ENCODE measurements at regions not wholly inside any gene's neighbourhood (a gene's known extent, or its start where the extent isn't known, plus 50 kb on each side); places are given as distances from the start of the nearest gene placed in this dataset.

GRCh38 chr3:74532446-74532845, 82.0 kb downstream of the CNTN3 start:
- ChIA-PET CTCF (no interaction called here), POLR2A (no interaction called here)
- Histone ChIP-seq H2AFZ (ENCODE audit: low read depth) (no peak overlapping the region), H3K4me1 (ENCODE audit: control insufficient read depth in 1 of 2, insufficient read depth in 2 of 2, low read depth in 1 of 2, low read length in 1 of 2) (peaks cover 0 to 13% of the 10 kb centered on the region in 2 experiments; a peak in 2 of 4 replicates), H3K9me3 (no peaks in the 10 kb centered on the region), H4K20me1 (ENCODE audit: insufficient read depth) (no peaks in the 10 kb centered on the region), H3K27ac (ENCODE audit: low read depth in 2 of 2, low read length in 1 of 2) (peak overlapping the region in 1 of 2 experiments; percentile 71; a peak in 2 of 4 replicates), H3K9me2 (no peaks in the 10 kb centered on the region), H3K9ac (no peak overlapping the region), H3K4me2 (peak overlapping the region; percentile 29), H3K27me3 (ENCODE audit: insufficient read depth) (no peaks in the 10 kb centered on the region), H3K4me3 (ENCODE audit: low read depth in 2 of 2, low read length in 1 of 2) (no peak overlapping the region), H3K36me3 (replicated peaks in 1 of 2; ENCODE audit: control insufficient read depth in 1 of 2, insufficient read depth in 2 of 2, low read length in 1 of 2) (no peaks in the 10 kb centered on the region), H3K79me2 (ENCODE audit: insufficient read depth) (0 out of 2 replicates have a peak, but pooled peaks cover 8% of the 10 kb centered on the region), H3F3A (replicated peaks; ENCODE audit: insufficient read depth) (peaks cover 16% of the 10 kb centered on the region)
- DNase-seq, result no peak
- WGBS (ENCODE audit: low lambda C conversion rate), result 10% methylated on average over 4 of the region's 4 CpGs
- TF ChIP-seq FOSL2 (IDR thresholded peaks at IDR 0.05; ENCODE audit: borderline replicate concordance, low read depth) (peak; percentile 82), JUND (IDR thresholded peaks at IDR 0.05) (peak; percentile 72), REST (IDR thresholded peaks at IDR 0.05; ENCODE audit: low read depth, low read length) (no peak), CTCF (IDR thresholded peaks at IDR 0.05) (no peak), GATA2 (CRISPR knock-in tag; IDR thresholded peaks at IDR 0.05) (no peak), TAF1 (IDR thresholded peaks at IDR 0.05; ENCODE audit: borderline replicate concordance, low read depth, low read length) (no peak), YY1 (IDR thresholded peaks at IDR 0.05; ENCODE audit: low read depth) (no peak), TEAD4 (IDR thresholded peaks at IDR 0.05; ENCODE audit: borderline replicate concordance, insufficient read depth) (peak; percentile 69), FOXJ3 (CRISPR knock-in tag; IDR thresholded peaks at IDR 0.05) (no peak), ELF1 (IDR thresholded peaks at IDR 0.05) (no peak), FOXM1 (IDR thresholded peaks at IDR 0.05; ENCODE audit: low read depth) (no peak), SMC3 (IDR thresholded peaks at IDR 0.05; ENCODE audit: low read depth, low read length) (no peak), RXRA (IDR thresholded peaks at IDR 0.05; ENCODE audit: borderline replicate concordance, low read depth) (no peak), MEF2A (IDR thresholded peaks at IDR 0.05; ENCODE audit: borderline replicate concordance, low read depth) (no peak), EP300 (IDR thresholded peaks at IDR 0.05; ENCODE audit: borderline replicate concordance in 1 of 2, low read depth in 1 of 2, low read length in 1 of 2) (peak in 1 of 2 experiments; percentile 79; a peak in 2 of 4 replicates), MXI1 (IDR thresholded peaks at IDR 0.05; ENCODE audit: low read depth, low read length) (no peak), IRF3 (IDR thresholded peaks at IDR 0.05; ENCODE audit: low read depth, low read length) (no peak), TCF12 (IDR thresholded peaks at IDR 0.05) (peak; percentile 68), PBX3 (IDR thresholded peaks at IDR 0.05) (peak; percentile 16; the same call in 1 of the 2 replicates), NRF1 (IDR thresholded peaks at IDR 0.05; ENCODE audit: low read depth, low read length) (no peak), RCOR1 (IDR thresholded peaks at IDR 0.05; ENCODE audit: low read length) (no peak), RAD21 (IDR thresholded peaks at IDR 0.05; ENCODE audit: low read length) (no peak), CHD2 (IDR thresholded peaks at IDR 0.05; ENCODE audit: low read length, partially characterized antibody) (no peak), MAX (IDR thresholded peaks at IDR 0.05; ENCODE audit: low read depth) (peak; percentile 42)
- TF ChIP-seq, protein P1, sequence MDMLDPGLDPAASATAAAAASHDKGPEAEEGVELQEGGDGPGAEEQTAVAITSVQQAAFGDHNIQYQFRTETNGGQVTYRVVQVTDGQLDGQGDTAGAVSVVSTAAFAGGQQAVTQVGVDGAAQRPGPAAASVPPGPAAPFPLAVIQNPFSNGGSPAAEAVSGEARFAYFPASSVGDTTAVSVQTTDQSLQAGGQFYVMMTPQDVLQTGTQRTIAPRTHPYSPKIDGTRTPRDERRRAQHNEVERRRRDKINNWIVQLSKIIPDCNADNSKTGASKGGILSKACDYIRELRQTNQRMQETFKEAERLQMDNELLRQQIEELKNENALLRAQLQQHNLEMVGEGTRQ (IDR thresholded peaks at IDR 0.05; ENCODE audit: borderline replicate concordance, low read depth, low read length), result no peak
- TF ChIP-seq, protein P2, sequence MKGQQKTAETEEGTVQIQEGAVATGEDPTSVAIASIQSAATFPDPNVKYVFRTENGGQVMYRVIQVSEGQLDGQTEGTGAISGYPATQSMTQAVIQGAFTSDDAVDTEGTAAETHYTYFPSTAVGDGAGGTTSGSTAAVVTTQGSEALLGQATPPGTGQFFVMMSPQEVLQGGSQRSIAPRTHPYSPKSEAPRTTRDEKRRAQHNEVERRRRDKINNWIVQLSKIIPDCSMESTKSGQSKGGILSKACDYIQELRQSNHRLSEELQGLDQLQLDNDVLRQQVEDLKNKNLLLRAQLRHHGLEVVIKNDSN (IDR thresholded peaks at IDR 0.05; ENCODE audit: borderline replicate concordance, low read depth), result no peak
